ENCODE measurements at regions not wholly inside any gene's neighbourhood (a gene's known extent, or its start where the extent isn't known, plus 50 kb on each side); places are given as distances from the start of the nearest gene placed in this dataset.

- DNase-seq (ENCODE audit: low read depth in 2 of 2), result no peak
Observed at GRCh38 chr2:204321910-204322751, 223.1 kb upstream of the PARD3B start.

GRCh38 chr2:204325468-204325867 lies 219.8 kb upstream of the PARD3B start:
- peak in 1 of 2 donors; percentile 18 for DNase-seq (ENCODE audit: low read depth in 2 of 2)

GRCh38 chr2:204328373-204328772 lies 216.9 kb upstream of the PARD3B start:
- no peak for DNase-seq (ENCODE audit: low read depth in 2 of 2)

- no peak for DNase-seq (ENCODE audit: low read depth in 2 of 2)
Observed at GRCh38 chr2:204329016-204329415, 216.3 kb upstream of the PARD3B start.

GRCh38 chr2:204329532-204329931 lies 215.7 kb upstream of the PARD3B start:
- no peak for DNase-seq (ENCODE audit: low read depth in 2 of 2)

- DNase-seq (ENCODE audit: low read depth in 2 of 2), result no peak
Observed at GRCh38 chr2:204331180-204331579, 214.1 kb upstream of the PARD3B start.

GRCh38 chr2:204331988-204332387 lies 213.3 kb upstream of the PARD3B start:
- DNase-seq (ENCODE audit: low read depth in 2 of 2), result no peak

- DNase-seq (ENCODE audit: low read depth in 2 of 2), result no peak
Observed at GRCh38 chr2:204332706-204333105, 212.6 kb upstream of the PARD3B start.

GRCh38 chr2:204333861-204334260 lies 211.4 kb upstream of the PARD3B start:
- DNase-seq (ENCODE audit: low read depth in 2 of 2), result no peak

GRCh38 chr2:204335451-204336058 lies 209.7 kb upstream of the PARD3B start:
- no peak for DNase-seq (ENCODE audit: low read depth in 2 of 2)

- DNase-seq (ENCODE audit: low read depth in 2 of 2), result no peak
Observed at GRCh38 chr2:204336153-204336744, 209.0 kb upstream of the PARD3B start.

- no peak for DNase-seq (ENCODE audit: low read depth in 2 of 2)
Observed at GRCh38 chr2:204337638-204338037, 207.6 kb upstream of the PARD3B start.

GRCh38 chr2:204339212-204339715 lies 206.0 kb upstream of the PARD3B start:
- no peak for DNase-seq (ENCODE audit: low read depth in 2 of 2)

- DNase-seq (ENCODE audit: low read depth in 2 of 2), result no peak
Observed at GRCh38 chr2:204340511-204340910, 204.8 kb upstream of the PARD3B start.

GRCh38 chr2:204341887-204342276 lies 203.4 kb upstream of the PARD3B start:
- DNase-seq (ENCODE audit: low read depth in 2 of 2), result no peak

GRCh38 chr2:204343685-204344084 lies 201.6 kb upstream of the PARD3B start:
- DNase-seq (ENCODE audit: low read depth in 2 of 2), result no peak

- DNase-seq (ENCODE audit: low read depth in 2 of 2), result no peak
Observed at GRCh38 chr2:204344119-204344518, 201.2 kb upstream of the PARD3B start.

- no peak for DNase-seq (ENCODE audit: low read depth in 2 of 2)
Observed at GRCh38 chr2:204346906-204347305, 198.4 kb upstream of the PARD3B start.

GRCh38 chr2:204353823-204354222 lies 191.5 kb upstream of the PARD3B start:
- DNase-seq (ENCODE audit: low read depth in 2 of 2), result no peak

- DNase-seq (ENCODE audit: low read depth in 2 of 2), result no peak
Observed at GRCh38 chr2:204354442-204354856, 190.8 kb upstream of the PARD3B start.

GRCh38 chr2:204355688-204356087 lies 189.6 kb upstream of the PARD3B start:
- DNase-seq (ENCODE audit: low read depth in 2 of 2), result no peak

GRCh38 chr2:204356151-204356641 lies 189.1 kb upstream of the PARD3B start:
- no peak for DNase-seq (ENCODE audit: low read depth in 2 of 2)

- no peak for DNase-seq (ENCODE audit: low read depth in 2 of 2)
Observed at GRCh38 chr2:204357286-204357685, 188.0 kb upstream of the PARD3B start.

Measured in stimulated activated CD8-positive, alpha-beta memory T cell treated with anti-CD3 and anti-CD28 coated beads, Interleukin-2, amount 100 ng/mL, for 1 hour (primary cell).